ENCODE measurements at regions not wholly inside any gene's neighbourhood (a gene's known extent, or its start where the extent isn't known, plus 50 kb on each side); places are given as distances from the start of the nearest gene placed in this dataset.

GRCh38 chr14:55523321-55523720 lies 56.7 kb upstream of the KTN1 start:
- TF ChIP-seq, protein P1, sequence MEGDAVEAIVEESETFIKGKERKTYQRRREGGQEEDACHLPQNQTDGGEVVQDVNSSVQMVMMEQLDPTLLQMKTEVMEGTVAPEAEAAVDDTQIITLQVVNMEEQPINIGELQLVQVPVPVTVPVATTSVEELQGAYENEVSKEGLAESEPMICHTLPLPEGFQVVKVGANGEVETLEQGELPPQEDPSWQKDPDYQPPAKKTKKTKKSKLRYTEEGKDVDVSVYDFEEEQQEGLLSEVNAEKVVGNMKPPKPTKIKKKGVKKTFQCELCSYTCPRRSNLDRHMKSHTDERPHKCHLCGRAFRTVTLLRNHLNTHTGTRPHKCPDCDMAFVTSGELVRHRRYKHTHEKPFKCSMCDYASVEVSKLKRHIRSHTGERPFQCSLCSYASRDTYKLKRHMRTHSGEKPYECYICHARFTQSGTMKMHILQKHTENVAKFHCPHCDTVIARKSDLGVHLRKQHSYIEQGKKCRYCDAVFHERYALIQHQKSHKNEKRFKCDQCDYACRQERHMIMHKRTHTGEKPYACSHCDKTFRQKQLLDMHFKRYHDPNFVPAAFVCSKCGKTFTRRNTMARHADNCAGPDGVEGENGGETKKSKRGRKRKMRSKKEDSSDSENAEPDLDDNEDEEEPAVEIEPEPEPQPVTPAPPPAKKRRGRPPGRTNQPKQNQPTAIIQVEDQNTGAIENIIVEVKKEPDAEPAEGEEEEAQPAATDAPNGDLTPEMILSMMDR (conservative IDR thresholded peaks at IDR 0.05; ENCODE audit: low read depth, low read length) = no peak
- TF ChIP-seq EZH2 (IDR thresholded peaks at IDR 0.05; ENCODE audit: low read length, unreplicated experiment) = no peak

Data from PC-3 (cell line).